NB4 (cell line): ENCODE measurements at regions not wholly inside any gene's neighbourhood (a gene's known extent, or its start where the extent isn't known, plus 50 kb on each side); places are given as distances from the start of the nearest gene placed in this dataset.

Experiments used
- DNase-seq: peaks from one replicate; pipeline ENCODE4 v3.0.0; 2010; ENCODE audit warnings: low read depth
- H3K4me3 ChIP-seq: one replicate; pipeline ENCODE4 v1.5.1; 2011; ENCODE audit warnings: mild to moderate bottlenecking, low read depth, low read length, moderate library complexity
- CTCF ChIP-seq: IDR thresholded peaks from one replicate; pipeline ENCODE4 v1.5.1; 2012; ENCODE audit warnings: low read depth, low read length
- MAX ChIP-seq: IDR thresholded peaks from 2 replicates; pipeline ENCODE4 v1.6.1; 2011; ENCODE audit warnings: low read depth, low read length
- MYC ChIP-seq: IDR thresholded peaks from 2 replicates; pipeline ENCODE4 v1.6.1; 2011; ENCODE audit warnings: low read depth, low read length
- POLR2A ChIP-seq: IDR thresholded peaks from 2 replicates; pipeline ENCODE4 v1.6.1; 2011; ENCODE audit warnings: mild to moderate bottlenecking; ENCODE audit not compliant: insufficient read length; ENCODE audit errors: extremely low read depth

GRCh38 chr12:86659985-86660384, 403.8 kb upstream of the MGAT4C start:
- TF ChIP-seq POLR2A (no peak), MYC (no peak), MAX (no peak), CTCF (no peak)
- no peak overlapping the region for H3K4me3 ChIP-seq
- DNase-seq: no peak

- H3K4me3 ChIP-seq: no peak overlapping the region
- DNase-seq: no peak
- no peak for TF ChIP-seq MYC
- no peak for TF ChIP-seq MAX
- TF ChIP-seq CTCF: no peak
- TF ChIP-seq POLR2A: no peak
Measured at GRCh38 chr12:86658303-86658702, 402.1 kb upstream of the MGAT4C start.

- no peak overlapping the region for H3K4me3 ChIP-seq
- no peak for DNase-seq
- no peak for TF ChIP-seq MYC
- TF ChIP-seq MAX: no peak
- TF ChIP-seq CTCF: no peak
- TF ChIP-seq POLR2A: no peak
Measured at GRCh38 chr12:86647800-86648199, 391.6 kb upstream of the MGAT4C start.

GRCh38 chr12:86634456-86635410, 378.5 kb upstream of the MGAT4C start:
- DNase-seq: no peak
- TF ChIP-seq MYC (no peak), CTCF (no peak), POLR2A (no peak), MAX (no peak)
- no peak overlapping the region for H3K4me3 ChIP-seq

GRCh38 chr12:86627001-86627400, 370.8 kb upstream of the MGAT4C start:
- no peak for DNase-seq
- no peak for TF ChIP-seq POLR2A
- no peak for TF ChIP-seq CTCF
- TF ChIP-seq MAX: no peak
- TF ChIP-seq MYC: no peak
- no peak overlapping the region for H3K4me3 ChIP-seq
